ENCODE measurements at regions not wholly inside any gene's neighbourhood (a gene's known extent, or its start where the extent isn't known, plus 50 kb on each side); places are given as distances from the start of the nearest gene placed in this dataset.
"Not testable (repeated sequence)": the region's sequence is repeated elsewhere in the genome, so short reads cannot be mapped to it uniquely, and the experiment has no call there.

DNA sequence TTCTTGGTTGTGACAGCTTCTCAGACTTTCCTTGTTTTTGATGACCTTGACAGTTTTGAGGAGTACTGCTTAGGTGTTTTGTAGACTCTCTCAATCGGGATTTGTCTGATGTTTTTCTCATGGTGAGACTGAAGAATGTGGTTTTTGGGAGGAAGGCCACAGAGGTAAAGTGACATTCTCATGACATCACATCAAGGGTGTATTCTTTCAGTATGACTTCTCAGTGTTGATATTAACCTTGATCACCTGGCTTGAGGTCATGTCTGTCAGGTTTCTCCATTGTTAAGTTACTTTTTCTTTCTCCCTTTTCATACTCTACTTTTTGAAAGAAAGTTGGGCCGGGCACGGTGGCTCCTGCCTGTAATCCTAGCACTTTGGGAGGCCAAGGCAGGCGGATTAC lies 269.9 kb downstream of the ZNF37A start:
- DNase-seq: not testable (repeated sequence)

DNA sequence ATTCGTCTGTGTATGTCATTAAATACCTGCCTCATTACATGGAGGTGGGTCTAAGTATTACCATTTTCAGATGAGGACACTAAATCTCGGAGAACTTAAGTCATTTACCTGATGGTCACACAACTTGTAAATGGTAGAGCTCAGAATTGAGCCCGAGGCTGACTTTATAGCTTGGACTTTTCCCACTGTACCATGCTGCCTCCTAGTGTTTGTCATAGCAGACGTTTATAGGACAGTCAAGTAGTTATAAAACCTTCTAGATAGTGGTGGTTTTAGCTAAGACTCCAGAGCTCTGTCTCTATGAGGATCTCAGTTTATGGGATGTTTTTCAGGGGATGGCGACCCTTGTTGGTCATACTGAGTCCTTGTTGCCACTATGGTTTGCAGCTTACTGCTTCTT lies 271.8 kb downstream of the ZNF37A start:
- DNase-seq: peak; percentile 20

DNA sequence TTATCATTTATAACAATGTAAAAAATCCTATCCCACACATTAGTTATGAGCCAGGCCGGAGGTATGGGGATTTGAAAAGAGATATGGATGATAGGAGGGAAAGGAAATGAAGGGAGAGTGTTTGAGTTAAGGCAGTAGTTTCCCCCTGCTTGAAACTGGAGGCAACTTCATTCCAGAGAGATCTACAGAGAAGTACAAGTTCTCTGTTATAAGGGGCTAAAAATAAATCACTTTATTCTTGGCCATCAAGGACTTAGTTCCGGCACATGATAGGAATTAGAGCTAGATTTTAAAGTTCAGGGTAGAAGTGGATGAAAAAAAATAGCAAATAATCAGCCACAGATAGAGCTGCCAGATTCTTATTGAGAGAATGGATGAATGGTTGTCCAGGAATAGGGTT lies 289.7 kb downstream of the ZNF37A start:
- DNase-seq: not testable (repeated sequence)

DNA sequence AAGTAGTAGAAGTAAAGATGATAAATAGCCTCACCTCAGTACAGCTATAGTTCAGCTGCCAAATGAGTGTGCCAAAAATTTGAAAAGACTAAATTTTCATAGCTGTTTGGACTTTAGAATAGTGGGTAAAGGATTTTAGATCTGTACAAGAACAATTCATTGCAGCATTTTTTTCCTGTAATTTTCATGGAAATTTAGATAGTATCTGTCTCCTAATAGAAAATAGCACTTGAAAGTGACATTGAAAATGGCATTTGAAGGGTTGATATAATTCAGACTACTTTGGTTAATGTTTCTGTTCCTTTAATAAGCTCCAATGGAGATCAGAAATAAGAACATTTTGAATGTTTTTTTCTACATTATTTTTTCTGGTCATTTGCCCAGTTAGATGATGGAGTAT lies 292.7 kb downstream of the ZNF37A start:
- not testable (repeated sequence) for DNase-seq

DNA sequence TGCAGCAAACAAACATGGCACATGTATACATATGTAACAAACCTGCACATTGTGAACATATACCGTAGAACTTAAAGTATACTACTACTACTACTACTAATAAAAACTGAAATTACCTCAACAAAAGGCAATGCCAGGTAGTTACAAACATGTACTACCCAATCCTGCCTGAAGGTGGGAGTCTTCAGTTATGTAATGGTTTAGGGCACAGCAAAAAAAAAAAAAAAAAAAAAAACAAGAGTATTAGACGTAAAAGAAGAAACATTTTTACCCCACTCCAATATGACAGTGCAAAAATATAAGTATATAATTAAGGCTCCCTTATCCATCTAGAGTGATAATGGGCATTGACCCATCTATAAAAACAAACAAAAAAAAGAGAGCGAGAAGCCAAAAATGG lies 296.6 kb downstream of the ZNF37A start:
- DNase-seq: peak; percentile 19

DNA sequence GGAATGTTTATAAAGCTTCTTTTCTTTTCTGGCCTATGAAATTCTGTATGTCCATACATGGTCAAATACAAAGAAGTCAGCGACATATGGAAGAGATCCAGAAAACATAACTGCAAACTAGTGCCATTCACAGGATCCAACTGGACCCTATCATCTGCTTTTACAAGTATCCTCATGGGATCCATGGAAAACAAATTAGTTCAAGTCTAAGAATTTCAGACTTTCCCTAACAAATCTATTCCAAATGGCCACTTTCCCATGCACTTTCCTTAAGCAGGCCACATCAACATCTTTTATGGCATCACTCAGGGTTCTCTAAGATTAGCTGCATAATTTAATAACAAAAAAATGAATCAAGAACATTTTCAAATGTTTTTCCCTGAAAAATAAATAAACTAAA lies 301.3 kb downstream of the ZNF37A start:
- DNase-seq: peak; percentile 68

DNA sequence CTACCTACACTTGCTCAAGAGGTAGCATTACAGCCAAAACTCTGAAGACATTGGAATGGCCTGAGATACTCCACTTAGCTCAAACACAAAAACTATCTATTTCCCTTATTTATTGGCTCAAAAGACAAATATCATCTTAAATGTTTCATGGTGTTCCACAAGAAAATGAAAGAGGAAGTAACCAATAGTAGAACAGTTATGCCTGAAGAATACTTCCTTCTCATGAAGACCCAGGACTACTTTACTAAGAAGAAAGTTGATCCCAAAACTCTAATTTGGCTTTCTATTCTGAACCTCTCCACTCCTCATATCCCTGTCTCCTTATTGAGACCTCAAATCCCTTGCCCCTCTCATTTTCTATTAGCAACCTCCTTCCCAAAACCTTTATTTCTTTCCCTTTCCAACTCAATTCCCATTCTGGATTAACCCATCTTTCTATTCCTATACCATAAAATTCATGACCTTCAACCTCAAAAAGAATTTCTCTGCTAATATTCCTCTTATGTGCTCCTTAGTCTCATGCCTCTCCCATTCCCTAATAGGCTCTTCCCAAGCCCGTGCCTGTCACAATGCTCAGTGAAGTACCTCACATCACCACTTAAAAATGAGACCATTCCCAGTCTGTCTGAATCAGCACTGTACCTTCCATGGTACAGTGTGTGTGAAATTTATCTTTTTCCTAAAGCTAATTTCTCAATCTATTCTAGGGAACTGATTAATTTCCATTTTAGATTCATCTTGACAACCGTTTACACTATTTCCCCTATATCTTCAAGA lies 302.2 kb downstream of the ZNF37A start:
- peak; percentile 11 for DNase-seq

DNA sequence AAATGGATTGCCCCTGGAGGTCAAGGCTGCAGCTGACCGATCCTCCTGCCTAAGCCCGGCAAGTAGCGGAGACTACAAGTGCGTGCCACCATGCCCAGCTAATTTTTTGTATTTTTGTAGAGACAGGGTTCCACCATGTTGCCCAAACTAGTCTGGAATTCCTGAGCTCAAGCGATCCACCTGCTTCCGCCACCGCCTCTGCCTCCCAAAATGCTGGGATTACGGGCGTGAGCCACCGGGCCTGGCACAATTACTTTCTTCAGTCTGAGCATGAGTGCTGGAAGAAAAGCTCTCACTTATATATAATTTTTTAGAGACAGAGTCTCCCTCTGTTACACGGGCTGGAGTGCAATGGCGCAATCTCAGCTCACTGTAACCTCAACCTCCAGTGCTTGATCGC lies 307.4 kb downstream of the ZNF37A start:
- DNase-seq: not testable (repeated sequence)

DNA sequence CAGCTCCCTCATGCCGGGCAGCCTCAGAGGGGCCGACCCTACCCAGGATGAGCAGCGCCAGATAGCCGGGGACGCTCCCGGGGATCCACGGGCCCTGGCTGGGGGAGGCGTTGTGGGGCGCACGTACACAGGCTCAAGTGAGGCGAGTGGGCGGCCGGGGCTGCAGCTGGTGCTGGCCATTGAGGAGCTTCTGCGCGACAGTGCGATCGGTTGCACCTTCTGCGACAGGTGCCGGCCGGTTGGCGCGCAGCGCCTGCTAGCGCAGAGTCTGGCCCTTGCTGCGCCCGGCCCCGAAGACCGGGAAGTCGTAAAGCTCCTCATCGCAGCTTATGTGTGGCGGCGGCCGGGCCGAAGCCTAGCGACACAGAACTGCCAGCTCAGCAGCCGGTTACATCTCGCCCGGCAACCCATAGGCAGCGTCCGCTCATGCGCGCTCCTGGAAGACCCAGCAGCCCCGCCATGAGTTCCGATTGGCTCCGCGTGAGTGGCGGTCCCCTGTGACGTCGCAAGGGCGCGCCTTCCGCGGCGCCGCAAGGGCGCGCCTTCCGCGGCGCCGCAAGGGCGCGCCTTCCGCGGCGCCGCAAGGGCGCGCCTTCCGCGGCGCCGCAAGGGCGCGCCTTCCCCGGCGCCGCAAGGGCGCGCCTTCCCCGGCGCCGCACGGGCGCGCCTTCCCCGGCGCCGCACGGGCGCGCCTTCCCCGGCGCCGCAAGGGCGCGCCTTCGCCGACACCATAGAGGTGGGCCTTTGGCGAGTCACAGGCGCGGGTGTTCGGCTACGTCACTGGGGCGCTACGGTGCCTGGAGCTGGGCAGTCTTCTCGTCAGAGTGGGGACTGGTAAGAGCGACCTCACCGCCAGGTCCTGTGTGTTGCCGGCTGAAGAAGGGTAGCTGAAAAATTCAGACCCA lies 308.6 kb downstream of the ZNF37A start:
- peak; percentile 93 for DNase-seq

DNA sequence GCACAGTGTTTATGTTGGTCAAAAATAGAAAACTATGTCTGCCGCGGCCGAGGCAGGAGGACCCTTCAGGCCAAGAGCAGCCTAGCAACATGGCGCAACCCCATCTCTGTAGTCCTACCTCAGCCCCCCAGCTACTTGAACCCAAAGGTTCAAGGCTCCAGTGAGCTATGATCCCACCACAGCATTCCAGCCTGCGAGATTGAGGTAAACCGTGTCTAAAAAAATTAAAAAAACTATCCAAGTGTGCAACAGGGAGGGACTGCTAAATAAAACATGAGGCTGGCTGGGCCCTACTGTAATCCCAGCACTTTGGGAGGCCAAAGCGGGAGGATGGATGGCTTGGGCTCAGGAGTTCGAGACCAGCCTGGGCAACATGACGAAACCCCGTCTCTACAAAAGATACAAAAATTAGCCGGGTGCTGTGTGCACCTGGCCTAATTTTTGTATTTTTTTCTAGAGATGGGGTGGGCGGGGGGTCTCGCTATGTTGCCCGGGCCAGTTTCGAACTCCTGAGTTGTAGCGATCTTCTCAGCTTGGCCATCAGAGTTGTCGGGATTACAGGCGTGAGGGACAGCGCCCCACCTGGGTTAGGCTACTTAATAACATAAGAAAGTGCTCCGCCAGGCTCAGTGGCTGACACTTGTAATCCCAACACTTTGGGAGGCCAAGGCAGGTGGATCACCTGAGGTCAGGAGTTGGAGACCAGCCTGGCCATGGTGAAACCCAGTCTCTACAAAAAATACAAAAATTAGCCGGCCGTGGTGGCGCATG lies 309.4 kb downstream of the ZNF37A start:
- DNase-seq: peak; percentile 12

DNA sequence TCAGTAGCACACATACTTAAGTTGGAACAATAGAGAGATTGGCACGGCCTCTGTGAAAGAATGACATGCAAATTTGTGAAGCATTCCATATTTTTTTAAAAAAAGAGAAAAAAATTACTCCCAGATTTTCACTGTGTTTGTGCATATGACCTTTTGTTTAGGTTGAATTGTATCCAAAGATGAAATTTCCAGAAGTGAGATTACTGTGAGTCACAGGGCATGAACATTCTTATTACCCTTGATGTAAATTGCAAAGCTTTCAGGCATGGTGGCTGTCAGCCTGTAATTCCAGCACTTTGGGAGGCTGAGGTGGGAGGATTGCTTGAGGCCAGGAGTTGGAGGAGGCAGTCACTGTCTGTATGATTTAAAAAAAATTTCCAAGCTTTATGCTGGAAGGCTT lies 329.5 kb downstream of the ZNF37A start:
- DNase-seq: peak; percentile 57

DNA sequence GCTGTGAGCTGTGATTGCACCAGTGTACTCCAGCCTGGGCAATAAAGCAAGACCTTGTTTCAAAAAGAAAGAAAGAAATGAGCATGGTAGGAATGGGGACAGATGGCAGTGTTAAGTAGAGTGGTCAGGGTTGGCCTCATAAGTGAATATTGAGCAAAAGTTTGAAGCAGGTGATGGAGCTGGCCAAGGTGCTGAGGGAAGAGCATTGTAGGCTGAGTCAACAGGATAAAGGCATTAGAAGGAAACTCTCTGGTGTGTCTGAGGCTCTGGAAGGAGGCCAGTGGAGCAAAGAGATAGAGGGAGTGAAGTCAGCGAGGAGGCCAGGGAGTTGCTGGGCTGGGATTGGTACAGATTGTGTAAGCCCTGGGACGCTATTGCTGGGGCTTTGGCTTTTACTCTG lies 336.1 kb downstream of the ZNF37A start:
- DNase-seq: not testable (repeated sequence)

DNA sequence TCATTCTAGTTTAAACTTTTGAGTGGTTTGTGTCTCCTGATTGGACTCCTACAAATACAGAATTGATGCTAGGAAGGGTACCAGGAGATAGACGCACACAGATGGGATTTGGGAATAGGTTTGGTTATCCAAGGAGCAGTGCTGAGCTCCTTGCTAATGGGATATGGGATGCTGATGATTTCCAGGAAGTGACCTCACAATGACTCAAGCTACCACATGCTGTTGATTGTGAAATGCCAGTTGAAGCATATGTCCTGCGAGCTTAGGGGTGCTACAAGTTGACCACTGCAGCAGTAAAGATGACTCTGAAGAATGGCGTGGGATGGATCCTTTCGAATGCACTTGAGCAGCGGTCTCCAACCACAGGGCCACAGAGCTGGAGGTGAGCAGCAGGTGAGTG lies 343.2 kb downstream of the ZNF37A start:
- DNase-seq: not testable (repeated sequence)

DNA sequence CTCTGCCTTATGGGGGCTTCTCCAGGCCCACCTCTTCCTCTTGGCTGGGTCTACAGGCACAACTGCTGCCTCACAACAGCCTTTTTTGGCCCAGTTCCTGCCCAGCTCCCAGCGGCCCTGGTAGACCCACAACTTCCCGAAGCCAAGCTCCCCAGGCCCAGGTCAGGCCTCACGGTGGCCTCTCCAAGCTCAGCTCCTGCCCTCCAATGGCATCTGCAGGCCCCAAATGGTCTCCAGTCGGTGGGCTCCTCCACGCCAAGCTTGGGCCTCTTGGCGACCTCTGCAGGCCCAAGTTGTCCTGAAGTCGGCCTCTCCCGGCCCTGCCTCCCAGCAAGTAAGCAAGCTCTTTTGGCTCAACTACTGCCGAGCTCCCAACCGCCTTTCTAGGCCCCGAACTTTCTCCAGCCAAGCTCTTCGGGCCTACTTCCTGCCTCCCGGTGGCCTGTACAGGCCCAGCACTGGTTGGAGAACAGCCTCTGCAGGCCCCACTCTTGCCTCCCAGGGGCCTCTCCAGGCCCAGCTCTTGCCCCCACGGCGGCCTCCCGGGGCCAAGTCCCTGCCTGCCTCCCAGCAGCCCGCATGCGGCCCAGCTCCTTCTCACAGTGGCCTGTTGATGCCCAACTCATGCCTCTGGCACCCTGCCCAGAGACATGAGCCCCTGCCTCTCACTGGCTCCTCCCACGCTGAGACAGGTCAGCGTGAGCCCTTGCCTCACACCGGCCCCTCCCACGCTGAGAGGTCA lies 354.6 kb downstream of the ZNF37A start:
- DNase-seq: not testable (repeated sequence)

DNA sequence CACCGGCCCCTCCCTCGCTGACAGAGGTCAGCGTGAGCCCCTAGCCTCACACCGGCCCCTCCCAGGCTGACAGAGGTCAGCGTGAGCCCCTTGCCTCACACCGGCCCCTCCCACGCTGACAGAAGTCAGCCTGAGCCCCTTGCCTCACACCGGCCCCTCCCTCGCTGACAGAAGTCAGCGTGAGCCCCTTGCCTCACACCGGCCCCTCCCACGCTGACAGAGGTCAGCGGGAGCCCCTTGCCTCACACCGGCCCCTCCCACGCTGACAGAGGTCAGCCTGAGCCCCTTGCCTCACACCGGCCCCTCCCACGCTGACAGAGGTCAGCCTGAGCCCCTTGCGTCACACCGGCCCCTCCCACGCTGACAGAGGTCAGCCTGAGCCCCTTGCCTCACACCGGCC lies 355.5 kb downstream of the ZNF37A start:
- DNase-seq: not testable (repeated sequence)

DNA sequence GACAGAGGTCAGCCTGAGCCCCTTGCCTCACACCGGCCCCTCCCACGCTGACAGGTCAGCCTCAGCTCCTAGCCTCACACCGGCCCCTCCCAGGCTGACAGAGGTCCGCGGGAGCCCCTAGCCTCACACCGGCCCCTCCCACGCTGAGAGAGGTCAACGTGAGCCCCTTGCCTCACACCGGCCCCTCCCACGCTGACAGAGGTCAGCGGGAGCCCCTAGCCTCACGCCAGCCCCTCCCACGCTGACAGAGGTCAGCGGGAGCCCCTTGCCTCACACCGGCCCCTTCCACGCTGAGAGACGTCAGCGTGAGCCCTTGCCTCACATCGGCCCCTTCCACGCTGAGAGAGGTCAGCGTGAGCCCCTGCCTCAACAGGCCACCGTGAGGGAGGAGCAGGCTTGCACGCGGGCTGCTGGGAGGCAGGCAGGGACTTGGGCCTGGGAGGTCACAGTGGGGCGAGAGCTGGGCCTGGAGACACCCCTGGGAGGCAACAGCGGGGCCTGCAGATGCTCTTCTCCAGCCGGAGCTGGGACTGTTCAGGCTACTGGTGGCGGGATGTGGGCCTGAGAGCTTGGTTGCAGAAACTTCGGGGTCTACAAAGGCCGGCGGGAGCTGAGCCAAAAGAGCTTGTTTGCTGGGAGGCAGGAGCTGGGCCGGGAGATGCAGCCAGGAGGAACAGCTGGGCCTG lies 356.4 kb downstream of the ZNF37A start:
- not testable (repeated sequence) for DNase-seq

DNA sequence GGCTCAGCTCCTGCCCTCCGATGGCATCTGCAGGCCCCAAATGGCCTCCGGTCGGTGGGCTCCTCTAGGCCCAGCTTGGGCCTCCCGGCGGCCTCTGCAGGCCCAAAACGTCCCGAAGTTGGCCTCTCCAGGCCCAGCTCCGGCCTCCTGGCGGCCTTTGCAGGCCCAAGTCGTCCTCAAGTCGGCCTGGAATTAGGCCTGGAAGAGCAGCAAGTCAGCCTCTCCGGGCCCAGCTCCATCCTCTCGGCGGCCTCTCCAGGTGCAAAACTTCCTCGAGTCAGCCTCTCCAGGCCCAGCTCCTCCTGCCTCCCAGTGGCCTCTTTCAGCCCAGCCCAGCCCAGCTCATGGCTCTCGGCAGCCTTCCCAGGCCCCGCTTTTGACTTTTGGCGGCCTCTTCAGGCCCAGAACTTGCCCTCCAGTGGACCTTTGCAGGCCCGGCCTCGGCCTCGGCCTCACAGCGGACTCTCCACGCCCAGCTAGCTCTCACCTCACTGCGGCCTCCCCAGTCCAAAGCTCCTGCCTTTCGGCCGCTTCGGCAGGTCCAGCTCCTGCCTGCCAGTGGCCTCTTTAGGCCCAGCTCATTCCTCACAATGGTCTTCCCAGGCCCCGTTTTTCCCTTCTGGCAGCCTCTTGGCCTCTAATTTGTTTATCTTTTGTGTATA lies 357.3 kb downstream of the ZNF37A start:
- not testable (repeated sequence) for DNase-seq
